Small intestine (tissue), 7 donors: ENCODE measurements at regions not wholly inside any gene's neighbourhood (a gene's known extent, or its start where the extent isn't known, plus 50 kb on each side); places are given as distances from the start of the nearest gene placed in this dataset.
A peak's percentile ranks its signal among the peaks of the same experiment; 100 is the strongest.

Experiments used
- DNase-seq, 2 donors: peaks; one replicate each; pipeline versions ENCODE4 v3.0.0 to v3.0.0-alpha.2; 2013
- FAIRE-seq: peaks from 2 replicates; lab custom pipeline; 2012; peaks lifted over from hg19 to GRCh38; lab: Jason Lieb, UNC
- H3K27ac ChIP-seq, 3 donors: one replicate each; pipeline ENCODE4 v1.5.1; 2013; ENCODE audit warnings: low read length in 2 of 3, mild to moderate bottlenecking in 2 of 3, control low read depth in 1 of 3, inconsistent platforms in 1 of 3, low read depth in 1 of 3, moderate library complexity in 1 of 3
- H3K27me3 ChIP-seq, 3 donors: one replicate each; pipeline ENCODE4 v1.6.1; 2013; ENCODE audit warnings: low read length in 3 of 3, inconsistent platforms in 1 of 3; ENCODE audit not compliant: control insufficient read depth in 3 of 3, insufficient read depth in 3 of 3
- H3K36me3 ChIP-seq, 3 donors: one replicate each; pipeline ENCODE4 v1.6.1; 2013; ENCODE audit warnings: low read length in 3 of 3, inconsistent platforms in 1 of 3, low read depth in 1 of 3, mild to moderate bottlenecking in 1 of 3, moderate library complexity in 1 of 3; ENCODE audit not compliant: control insufficient read depth in 3 of 3, insufficient read depth in 2 of 3
- H3K4me1 ChIP-seq, 3 donors: one replicate each; pipeline ENCODE4 v1.6.1; 2013; ENCODE audit warnings: low read length in 2 of 3, inconsistent platforms in 1 of 3, low read depth in 1 of 3, mild to moderate bottlenecking in 1 of 3, moderate library complexity in 1 of 3; ENCODE audit not compliant: control insufficient read depth in 3 of 3, insufficient read depth in 2 of 3
- H3K4me3 ChIP-seq, 3 donors: one replicate each; pipeline ENCODE4 v1.5.1; 2013; ENCODE audit warnings: low read length in 3 of 3, control low read depth in 1 of 3, inconsistent platforms in 1 of 3, low read depth in 1 of 3, mild to moderate bottlenecking in 1 of 3, moderate library complexity in 1 of 3
- H3K9me3 ChIP-seq, 2 donors: one replicate each; pipeline ENCODE4 v1.6.1; 2013; ENCODE audit warnings: low read depth in 1 of 2, low read length in 1 of 2; ENCODE audit not compliant: control insufficient read depth in 2 of 2, insufficient read depth in 1 of 2
- WGBS, 3 donors: extraction: QIAGEN DNeasy Blood & Tissue Kit; methylation state at CpG; one replicate each; pipeline ENCODE4 v1.1.7; 2013; 5-methylcytosine and 5-hydroxymethylcytosine counted together
- donor health status: healthy with polysubstance abuse.
- donor health status: control.
- donor health status: control.
- donor health status: Bipolar disorder and iron deficiency.
- donor health status: healthy.

DNA sequence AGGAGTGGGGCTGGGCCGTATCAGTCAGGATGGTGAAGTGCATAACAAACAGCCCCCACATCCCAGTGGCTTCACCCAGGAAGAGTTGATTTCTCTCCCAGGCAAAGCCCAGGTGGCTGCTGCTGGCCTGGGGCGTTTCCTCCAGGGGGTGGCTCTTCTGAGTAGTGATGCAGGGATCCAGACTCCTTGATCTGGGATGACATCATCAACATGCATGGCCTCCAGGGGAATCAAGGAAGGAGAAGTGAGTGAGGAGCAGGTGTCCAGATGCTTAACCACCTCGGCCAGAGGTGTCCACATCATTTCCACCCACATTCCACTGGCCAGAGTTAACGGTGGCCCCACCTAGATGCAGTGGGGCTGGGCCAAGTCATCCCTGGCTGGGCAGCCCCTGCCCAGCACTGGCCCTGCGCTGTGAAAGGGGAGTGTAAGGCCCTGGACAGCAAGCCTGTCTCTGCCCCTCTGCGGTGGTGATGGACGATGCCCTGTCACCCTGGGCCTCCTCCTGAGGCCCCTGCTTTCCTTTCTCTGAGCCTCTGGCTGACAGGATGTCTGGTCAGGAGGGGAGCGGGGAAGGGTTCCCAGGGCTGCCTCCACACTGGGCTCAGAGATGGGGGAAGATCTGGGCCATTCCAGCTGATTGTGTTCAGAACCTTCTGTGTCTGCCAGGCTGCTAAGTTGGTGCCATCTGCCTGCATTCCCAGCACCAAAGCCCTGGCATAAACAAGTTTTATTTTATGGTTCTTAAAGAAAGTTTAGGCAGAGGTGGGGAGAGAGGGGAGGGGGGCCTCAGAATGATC is 598.2 kb downstream of the MATN1 start:
- no peaks in the 10 kb centered on the region for H3K9me3 ChIP-seq
- WGBS, 3 donors: 65 to 68% (median 68%) methylated on average over 8 of the region's 8 CpGs
- peaks cover 0 to 2% (median 0%) of the 10 kb centered on the region in 3 donors for H3K27me3 ChIP-seq
- no peak for FAIRE-seq
- no peak for DNase-seq
- H3K27ac ChIP-seq: no peak overlapping the region
- H3K4me1 ChIP-seq: no peaks in the 10 kb centered on the region
- H3K4me3 ChIP-seq: no peak overlapping the region
- H3K36me3 ChIP-seq: no peaks in the 10 kb centered on the region

DNA sequence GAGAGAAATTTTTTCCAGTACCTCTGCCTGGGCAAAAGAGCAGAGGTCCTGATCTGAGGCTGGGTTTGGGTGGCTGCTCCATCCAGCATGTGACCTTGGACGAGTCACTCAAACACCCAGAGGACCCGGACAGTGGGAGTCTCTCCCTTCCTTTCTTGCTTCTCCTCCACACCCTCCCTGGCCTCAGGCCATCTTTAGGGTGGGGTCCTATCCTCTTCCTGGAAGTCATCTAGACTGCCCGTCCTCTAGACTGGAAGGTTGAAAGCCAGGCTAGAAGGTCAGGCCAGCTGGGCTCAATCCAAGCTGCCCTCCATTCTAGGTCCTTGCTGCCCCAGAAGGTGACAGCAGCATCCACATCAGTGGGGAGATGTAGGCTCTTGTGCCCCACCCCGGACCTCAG is 599.5 kb downstream of the MATN1 start:
- no peaks in the 10 kb centered on the region for H3K36me3 ChIP-seq
- DNase-seq (no peak), FAIRE-seq (no peak)
- H3K4me3 ChIP-seq: no peak overlapping the region
- H3K27ac ChIP-seq: no peak overlapping the region
- WGBS, 3 donors: 30 to 52% (median 35%) methylated on average over 4 of the region's 4 CpGs
- no peaks in the 10 kb centered on the region for H3K9me3 ChIP-seq
- no peaks in the 10 kb centered on the region for H3K4me1 ChIP-seq
- peaks cover 0 to 2% (median 0%) of the 10 kb centered on the region in 3 donors for H3K27me3 ChIP-seq

DNA sequence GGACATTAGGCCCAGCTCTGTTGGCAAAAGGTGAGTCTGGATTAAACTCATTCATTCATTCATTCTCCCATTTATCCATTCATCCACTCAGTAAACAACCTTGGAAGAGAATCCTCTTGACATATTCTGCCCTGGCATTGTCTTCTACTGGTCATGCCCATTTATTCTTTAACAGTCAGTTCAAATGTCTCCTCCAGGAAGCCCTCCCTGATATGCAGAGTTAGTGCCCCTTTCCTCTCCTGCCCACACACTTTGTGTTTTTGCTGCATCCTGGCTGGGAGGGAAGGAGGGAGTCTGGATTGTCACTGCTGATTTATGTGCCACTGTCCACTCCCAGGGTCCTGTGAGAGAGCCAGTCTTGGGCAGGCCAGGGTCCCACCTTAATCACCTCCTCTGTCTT is 600.3 kb downstream of the MATN1 start:
- no peaks in the 10 kb centered on the region for H3K27me3 ChIP-seq
- no peaks in the 10 kb centered on the region for H3K36me3 ChIP-seq
- FAIRE-seq: no peak
- no peaks in the 10 kb centered on the region for H3K4me1 ChIP-seq
- DNase-seq: no peak
- H3K27ac ChIP-seq: no peak overlapping the region
- no peaks in the 10 kb centered on the region for H3K9me3 ChIP-seq
- H3K4me3 ChIP-seq: no peak overlapping the region

DNA sequence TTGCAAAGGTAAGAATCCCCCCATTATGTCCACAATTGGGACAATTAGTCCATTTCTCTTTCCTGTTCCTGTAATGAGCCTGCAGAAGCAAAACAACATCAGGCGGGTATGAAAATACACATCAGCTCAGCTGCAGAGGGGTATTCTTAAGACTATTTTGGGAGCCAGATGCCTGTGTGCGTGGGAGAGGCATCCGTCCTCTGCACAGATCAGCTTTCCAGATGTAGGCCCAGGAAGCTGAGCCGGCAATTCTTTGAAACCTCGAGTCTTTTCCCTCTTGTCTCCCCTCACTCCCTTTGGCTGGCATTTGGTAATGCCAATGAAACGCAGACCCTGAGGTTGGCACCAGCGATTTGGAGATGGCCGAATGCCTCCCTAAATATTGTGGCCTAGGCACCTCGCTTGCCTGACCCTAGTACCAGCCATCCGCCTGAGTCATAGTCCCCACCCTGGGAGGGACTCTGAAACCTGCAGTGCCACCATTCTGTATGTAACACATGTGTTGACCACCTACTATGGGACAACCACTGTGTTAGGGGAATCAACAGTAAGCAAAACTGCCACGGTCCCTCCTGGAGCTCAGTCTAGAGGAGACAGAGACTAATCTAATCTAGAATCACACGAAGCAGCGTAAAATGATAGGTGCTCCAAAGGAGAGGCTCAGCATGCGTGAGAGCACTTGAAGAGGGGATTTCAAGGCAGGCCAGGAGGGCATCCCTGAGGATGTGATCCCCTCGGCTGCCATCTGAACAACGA is 603.0 kb downstream of the MATN1 start:
- no peak for DNase-seq
- peaks cover 0 to 2% (median 0%) of the 10 kb centered on the region in 3 donors for H3K27me3 ChIP-seq
- H3K4me3 ChIP-seq: no peak overlapping the region
- no peak for FAIRE-seq
- H3K4me1 ChIP-seq: no peaks in the 10 kb centered on the region
- no peak overlapping the region for H3K27ac ChIP-seq
- 72 to 82% (median 76%) methylated on average over 16 of the region's 16 CpGs for WGBS, 3 donors
- H3K36me3 ChIP-seq: no peaks in the 10 kb centered on the region
- H3K9me3 ChIP-seq: no peaks in the 10 kb centered on the region

DNA sequence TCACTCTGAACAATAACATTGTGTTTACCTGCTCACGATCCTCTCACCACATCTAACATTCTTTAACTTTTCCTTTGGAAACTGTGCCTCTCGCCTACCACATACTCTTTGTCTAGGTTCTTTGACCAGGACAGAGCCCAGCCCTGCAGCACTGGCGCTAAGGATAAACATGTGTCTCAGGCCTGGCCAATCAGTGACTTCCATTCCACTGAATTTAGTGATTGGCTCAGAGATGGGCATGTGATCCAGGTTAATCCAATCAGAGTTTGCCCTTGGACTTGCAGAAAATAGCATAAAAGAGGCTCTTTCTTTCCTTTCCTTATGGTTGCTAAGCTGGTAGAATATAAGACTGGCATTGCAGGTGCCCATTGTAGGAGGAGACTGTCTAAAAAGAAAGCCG is 605.7 kb downstream of the MATN1 start:
- Histone ChIP-seq H3K27ac (no peak overlapping the region), H3K4me1 (no peaks in the 10 kb centered on the region), H3K36me3 (no peaks in the 10 kb centered on the region), H3K4me3 (no peak overlapping the region), H3K9me3 (no peaks in the 10 kb centered on the region), H3K27me3 (peaks cover 0 to 2% (median 0%) of the 10 kb centered on the region in 3 donors)
- no peak for DNase-seq
- 58 to 77% (median 63%) methylated on average over 4 of the region's 4 CpGs for WGBS, 3 donors
- no peak for FAIRE-seq

DNA sequence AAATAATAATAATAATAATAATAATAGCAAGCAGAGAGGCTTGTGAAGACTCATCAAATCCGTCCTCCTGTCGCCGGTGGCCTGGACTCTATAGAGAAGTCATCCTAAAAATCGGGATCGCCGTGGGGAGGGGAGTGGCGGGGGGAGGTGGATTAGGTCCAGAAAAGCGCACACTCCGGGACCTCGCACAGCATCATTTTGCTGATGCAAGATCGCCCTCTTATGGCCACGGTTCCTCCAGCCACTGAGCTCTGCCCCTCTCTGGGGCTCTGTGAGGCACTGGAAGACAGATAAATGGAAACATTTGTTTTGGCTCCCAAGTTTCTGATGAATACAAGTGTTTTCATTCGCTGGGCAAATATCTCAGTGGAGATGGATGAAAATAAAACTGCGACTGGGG is 612.0 kb downstream of the MATN1 start:
- Histone ChIP-seq H3K9me3 (no peaks in the 10 kb centered on the region), H3K36me3 (no peaks in the 10 kb centered on the region), H3K27me3 (peaks cover 0 to 9% (median 3%) of the 10 kb centered on the region in 3 donors), H3K4me3 (no peak overlapping the region), H3K27ac (no peak overlapping the region), H3K4me1 (no peaks in the 10 kb centered on the region)
- no peak for FAIRE-seq
- peak; percentile 7 to 46 for DNase-seq
- WGBS, 3 donors: 3 to 7% (median 6%) methylated on average over 14 of the region's 14 CpGs

DNA sequence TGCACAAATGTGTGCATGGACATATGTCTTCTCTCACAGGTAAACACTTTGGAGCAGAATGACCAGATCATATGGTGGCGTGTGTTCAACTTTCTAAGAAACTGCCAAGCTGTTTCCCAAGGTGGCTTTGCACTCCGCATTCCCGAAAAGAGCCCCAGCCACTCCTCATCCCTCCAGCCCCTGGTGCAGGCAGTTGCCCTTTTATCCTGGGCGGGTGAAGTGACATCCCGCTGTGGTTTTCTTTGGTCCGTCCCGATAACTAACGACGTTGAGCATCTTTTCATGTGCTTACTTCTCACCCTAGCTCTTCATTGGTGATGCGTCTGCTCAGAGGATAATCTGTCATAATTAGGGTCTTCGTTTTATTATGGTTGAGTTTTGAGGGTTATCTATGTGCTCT is 612.5 kb downstream of the MATN1 start:
- Histone ChIP-seq H3K4me1 (no peaks in the 10 kb centered on the region), H3K9me3 (no peaks in the 10 kb centered on the region), H3K27ac (no peak overlapping the region), H3K36me3 (no peaks in the 10 kb centered on the region), H3K27me3 (peaks cover 0 to 12% (median 3%) of the 10 kb centered on the region in 3 donors), H3K4me3 (no peak overlapping the region)
- 47 to 57% (median 49%) methylated on average over 11 of the region's 11 CpGs for WGBS, 3 donors
- no peak for FAIRE-seq
- DNase-seq: no peak

DNA sequence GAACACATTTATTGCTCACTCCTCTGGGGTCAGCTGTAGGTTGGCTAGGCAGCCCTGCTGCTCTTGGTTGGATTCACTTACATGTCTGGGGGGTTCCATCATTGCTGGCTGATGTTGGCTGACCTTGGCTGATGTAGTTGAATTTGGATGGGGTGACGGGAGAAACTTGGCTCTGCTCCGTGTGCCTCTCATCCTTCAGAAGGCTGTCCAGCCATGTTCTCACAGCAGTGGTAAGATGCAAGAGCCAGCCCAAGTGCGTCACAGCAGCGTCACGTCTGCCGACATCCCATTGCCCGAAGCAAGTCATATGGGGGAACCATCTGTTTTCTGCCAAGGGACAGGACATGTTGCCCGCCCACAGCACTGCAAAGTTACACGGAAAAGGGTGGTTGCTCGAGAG is 613.5 kb downstream of the MATN1 start:
- H3K9me3 ChIP-seq: no peaks in the 10 kb centered on the region
- H3K27ac ChIP-seq: no peak overlapping the region
- FAIRE-seq (no peak), DNase-seq (no peak)
- H3K27me3 ChIP-seq: peaks cover 0 to 14% (median 3%) of the 10 kb centered on the region in 3 donors
- no peak overlapping the region for H3K4me3 ChIP-seq
- WGBS, 3 donors: 58 to 71% (median 64%) methylated on average over 10 of the region's 10 CpGs
- no peaks in the 10 kb centered on the region for H3K4me1 ChIP-seq
- H3K36me3 ChIP-seq: no peaks in the 10 kb centered on the region
